T-cell (primary cell): ENCODE measurements at regions not wholly inside any gene's neighbourhood (a gene's known extent, or its start where the extent isn't known, plus 50 kb on each side); places are given as distances from the start of the nearest gene placed in this dataset.

Source experiments
- ATAC-seq, 4 experiments: fragments of 200-7000 bp in 3 of 4; fragments of 150-1000 bp in 1 of 4; cut with Tn5 transposase; replicated peaks in 1 of 4; 1 replicate in 3 of 4; 2 replicates in 1 of 4; pipeline ENCODE4 v1.10.0; 2021; ENCODE audit warnings: moderate library complexity in 3 of 4, mild to moderate bottlenecking in 2 of 4, moderate number of reproducible peaks in 1 of 4
- CTCF ChIA-PET, 2 donors: fragments of 300-600 bp; sonication (Branson Sonifier 250); formaldehyde crosslinking; loops; one replicate each; lab custom pipeline; 2022; ENCODE audit warnings: antibody characterized with exemption in 2 of 2; lab: Charles Lee
- POLR2A ChIA-PET, 2 donors: fragments of 300-600 bp; sonication (Branson Sonifier 250); formaldehyde crosslinking; loops; one replicate each; lab custom pipeline; 2022; ENCODE audit warnings: antibody characterized with exemption in 2 of 2; lab: Charles Lee
- DNase-seq, 35 experiments: peaks; one replicate each; pipeline versions ENCODE4 v3.0.0 to v3.0.0-alpha.2; 2013 to 2023
- H3K27ac ChIP-seq: one replicate; pipeline ENCODE4 v1.5.1; 2013; ENCODE audit warnings: low read length
- H3K27me3 ChIP-seq, 2 experiments: replicated peaks in 1 of 2; 1 replicate in 1 of 2; 2 replicates in 1 of 2; pipeline versions ENCODE4 v1.6.1 to v1.7.0; 2013; ENCODE audit warnings: low read length in 1 of 2, mixed read lengths in 1 of 2; ENCODE audit not compliant: control insufficient read depth in 2 of 2, insufficient read depth in 2 of 2; ENCODE audit errors: extremely low read depth in 1 of 2
- H3K36me3 ChIP-seq, 2 donors: 1 replicate in 1 of 2; 2 replicates in 1 of 2; pipeline versions ENCODE4 v1.6.1 to v1.7.0; 2013; ENCODE audit warnings: low read length in 1 of 2; ENCODE audit not compliant: control insufficient read depth in 2 of 2, insufficient read depth in 1 of 2; ENCODE audit errors: extremely low read depth in 1 of 2
- H3K4me1 ChIP-seq, 2 experiments: 1 replicate in 1 of 2; 2 replicates in 1 of 2; pipeline versions ENCODE4 v1.6.1 to v1.7.0; 2013; ENCODE audit warnings: low read length in 2 of 2, mixed read lengths in 1 of 2; ENCODE audit not compliant: insufficient read depth in 2 of 2, control insufficient read depth in 1 of 2; ENCODE audit errors: extremely low read depth in 1 of 2
- H3K4me3 ChIP-seq, 2 donors: 1 replicate in 1 of 2; 2 replicates in 1 of 2; pipeline versions ENCODE4 v1.5.1 to v1.7.0; 2013; ENCODE audit warnings: mild to moderate bottlenecking in 2 of 2, low read length in 1 of 2, moderate library complexity in 1 of 2; ENCODE audit not compliant: control insufficient read depth in 1 of 2; ENCODE audit errors: extremely low read depth in 1 of 2
- H3K9me3 ChIP-seq: 2 replicates; pipeline ENCODE4 v1.7.0; 2013
- H3K27ac Mint-ChIP-seq, 2 donors: one replicate each; pipeline ENCODE4 v1.8.0; 2020 to 2021; ENCODE audit warnings: mild to moderate bottlenecking in 2 of 2, mixed read lengths in 2 of 2
- H3K27me3 Mint-ChIP-seq, 2 donors: one replicate each; pipeline ENCODE4 v1.8.0; 2021 to 2022; ENCODE audit warnings: mixed read lengths in 2 of 2
- H3K36me3 Mint-ChIP-seq: one replicate; pipeline ENCODE4 v1.8.0; 2021; ENCODE audit warnings: mixed read lengths
- H3K4me1 Mint-ChIP-seq, 3 donors: one replicate each; pipeline ENCODE4 v1.8.0; 2020 to 2022; ENCODE audit warnings: mixed read lengths in 3 of 3, mild to moderate bottlenecking in 1 of 3
- H3K4me3 Mint-ChIP-seq, 3 donors: one replicate each; pipeline ENCODE4 v1.8.0; 2020 to 2022; ENCODE audit warnings: mild to moderate bottlenecking in 3 of 3, mixed read lengths in 3 of 3, moderate library complexity in 3 of 3
- H3K9me3 Mint-ChIP-seq, 3 donors: one replicate each; pipeline ENCODE4 v1.8.0; 2020 to 2022; ENCODE audit warnings: mixed read lengths in 3 of 3
- whole genome bisulfite sequencing: methylation state at CpG from one replicate; pipeline ENCODE4 v1.1.5; 2013; ENCODE audit warnings: missing lambda C conversion rate; ENCODE audit not compliant: insufficient coverage; 5-methylcytosine and 5-hydroxymethylcytosine counted together

DNA sequence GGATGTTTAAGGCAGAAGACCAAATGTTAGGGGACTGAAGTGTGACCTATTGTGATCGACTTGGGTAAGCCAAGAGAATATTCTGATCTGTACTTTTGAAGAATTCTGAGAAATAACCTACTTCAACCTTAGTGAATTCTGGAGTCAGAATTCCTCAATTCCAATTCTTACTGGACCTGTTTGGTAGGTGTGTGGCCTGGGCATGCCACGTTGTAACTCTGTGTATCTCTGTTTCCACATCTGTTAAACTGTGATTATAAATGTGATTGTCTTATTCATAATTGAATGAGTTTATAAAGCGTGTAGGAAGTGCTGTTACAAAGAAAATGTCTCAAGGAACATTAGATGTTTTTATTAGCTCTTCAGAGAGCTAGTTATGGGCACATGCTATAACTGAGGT lies 64.5 kb downstream of the TUSC1 start:
- Histone ChIP-seq H3K27me3 (no peaks in the 10 kb centered on the region), H3K9me3 (no peaks in the 10 kb centered on the region), H3K4me1 (no peaks in the 10 kb centered on the region), H3K4me3 (no peak overlapping the region), H3K27ac (no peak overlapping the region), H3K36me3 (no peaks in the 10 kb centered on the region)
- H3K4me1 Mint-ChIP-seq, result no peaks in the 10 kb centered on the region
- ChIA-PET CTCF (no interaction called here), POLR2A (interaction anchor here in 1 of 2 donors (0.9 kb wide), 1 partner anchor 9 kb away, joined by 3 read pairs; no protein-coding TSS in a partner anchor)
- ATAC-seq, result no peak
- no peaks in the 10 kb centered on the region for H3K36me3 Mint-ChIP-seq
- peaks cover 9 to 17% (median 13%) of the 10 kb centered on the region in 3 donors for H3K9me3 Mint-ChIP-seq
- no peaks in the 10 kb centered on the region for H3K27me3 Mint-ChIP-seq
- H3K4me3 Mint-ChIP-seq, result no peak overlapping the region
- no peak for DNase-seq
- no peak overlapping the region for H3K27ac Mint-ChIP-seq
- WGBS, result 37% methylated on average over 2 of the region's 3 CpGs

DNA sequence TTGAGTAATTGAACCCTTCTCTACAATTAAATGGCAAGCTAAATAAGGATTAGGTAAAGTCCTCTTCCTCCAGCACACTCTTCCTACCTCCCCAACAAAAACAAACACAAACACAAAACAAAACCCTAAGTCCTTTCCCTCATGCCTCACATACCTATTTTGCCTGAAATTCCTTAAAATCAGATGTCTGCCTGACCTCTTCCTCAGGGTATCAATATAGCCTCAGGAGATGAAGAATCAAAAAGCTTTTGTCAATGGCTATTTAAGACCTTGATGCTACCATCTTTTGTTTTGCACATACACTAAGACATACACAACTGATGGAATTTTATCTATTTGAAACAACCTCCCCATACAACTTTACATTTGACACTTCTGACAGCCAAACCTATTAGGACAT lies 75.1 kb downstream of the TUSC1 start:
- H3K4me3 ChIP-seq, result no peak overlapping the region
- H3K9me3 ChIP-seq, result no peaks in the 10 kb centered on the region
- Mint-ChIP-seq H3K9me3 (peaks cover 15 to 29% (median 20%) of the 10 kb centered on the region in 3 donors), H3K36me3 (no peaks in the 10 kb centered on the region), H3K27me3 (no peaks in the 10 kb centered on the region), H3K4me1 (no peaks in the 10 kb centered on the region), H3K27ac (no peak overlapping the region), H3K4me3 (no peak overlapping the region)
- H3K27ac ChIP-seq, result no peak overlapping the region
- POLR2A ChIA-PET, result no interaction called here
- CTCF ChIA-PET, result no interaction called here
- ATAC-seq (no peak), DNase-seq (no peak)
- no peaks in the 10 kb centered on the region for H3K4me1 ChIP-seq
- no peaks in the 10 kb centered on the region for H3K27me3 ChIP-seq
- no peaks in the 10 kb centered on the region for H3K36me3 ChIP-seq

DNA sequence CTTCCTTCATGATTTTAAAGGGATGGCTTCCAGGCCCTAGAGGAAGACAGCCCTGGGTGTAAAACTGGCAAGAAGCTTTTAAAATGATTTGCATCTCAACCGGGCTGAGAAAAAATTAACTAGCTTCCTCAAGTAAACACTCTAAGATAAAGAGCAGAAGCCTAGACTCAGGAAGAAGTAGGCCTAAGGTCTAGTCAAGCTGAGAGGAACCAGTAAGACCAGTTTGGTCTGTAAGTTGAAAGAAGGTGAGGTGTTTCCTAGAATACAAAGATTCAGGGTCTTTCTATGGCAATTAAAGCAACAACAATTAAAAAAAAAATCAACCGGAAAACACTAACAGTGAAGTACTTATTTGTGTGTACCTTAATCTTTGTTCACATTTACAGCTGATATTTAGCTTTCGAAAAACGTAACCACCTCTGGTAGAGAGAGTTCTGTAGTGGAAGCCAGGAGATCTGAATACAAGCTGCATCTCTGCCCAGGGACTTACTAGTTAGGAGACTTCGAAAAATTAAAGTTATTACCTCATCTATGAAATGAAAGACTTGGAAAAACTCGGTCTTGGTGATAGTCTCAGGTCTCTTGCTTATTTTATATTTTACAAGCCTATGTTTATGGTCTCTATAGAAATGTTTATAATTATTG lies 75.7 kb downstream of the TUSC1 start:
- H3K36me3 Mint-ChIP-seq, result no peaks in the 10 kb centered on the region
- no peak overlapping the region for H3K4me3 Mint-ChIP-seq
- POLR2A ChIA-PET, result no interaction called here
- DNase-seq, result no peak
- Histone ChIP-seq H3K9me3 (no peaks in the 10 kb centered on the region), H3K27me3 (no peaks in the 10 kb centered on the region), H3K27ac (no peak overlapping the region), H3K36me3 (no peaks in the 10 kb centered on the region), H3K4me1 (no peaks in the 10 kb centered on the region), H3K4me3 (no peak overlapping the region)
- no CpG with 5 or more reads among the region's 6 CpGs for WGBS
- no peak overlapping the region for H3K27ac Mint-ChIP-seq
- no peak for ATAC-seq
- H3K27me3 Mint-ChIP-seq, result no peaks in the 10 kb centered on the region
- CTCF ChIA-PET, result no interaction called here
- H3K9me3 Mint-ChIP-seq, result peaks cover 15 to 27% (median 20%) of the 10 kb centered on the region in 3 donors
- no peaks in the 10 kb centered on the region for H3K4me1 Mint-ChIP-seq

DNA sequence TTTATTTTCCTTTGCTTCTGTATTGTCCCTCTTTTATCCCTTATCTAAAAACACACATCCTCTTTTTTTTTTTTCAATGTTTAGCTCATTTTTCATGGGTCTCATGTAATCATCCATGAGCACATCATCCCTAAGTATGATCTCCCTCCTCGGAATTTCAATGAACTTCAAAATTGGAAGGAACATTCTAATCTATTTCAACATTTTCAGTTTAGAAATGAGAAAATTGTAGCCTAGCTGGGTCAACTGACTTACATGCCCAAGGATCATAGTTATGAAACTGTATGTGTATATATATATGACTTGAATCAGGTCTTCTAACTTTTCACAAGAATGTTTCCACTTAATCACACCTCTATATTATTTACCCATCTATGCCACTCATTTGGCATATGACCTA lies 77.7 kb downstream of the TUSC1 start:
- H3K27me3 Mint-ChIP-seq, result no peaks in the 10 kb centered on the region
- CTCF ChIA-PET, result no interaction called here
- no CpG with 5 or more reads among the region's 1 CpG for WGBS
- DNase-seq (no peak), ATAC-seq (no peak)
- peaks cover 3% of the 10 kb centered on the region for H3K9me3 ChIP-seq
- no peaks in the 10 kb centered on the region for H3K27me3 ChIP-seq
- POLR2A ChIA-PET, result interaction anchor here in 1 of 2 donors (0.6 to 0.7 kb wide), 2 partner anchors 16 to 320 kb away, joined by 4 to 6 read pairs; no protein-coding TSS in a partner anchor
- H3K27ac ChIP-seq, result no peak overlapping the region
- H3K4me3 Mint-ChIP-seq, result no peak overlapping the region
- no peak overlapping the region for H3K27ac Mint-ChIP-seq
- no peak overlapping the region for H3K4me3 ChIP-seq
- H3K36me3 ChIP-seq, result no peaks in the 10 kb centered on the region
- no peaks in the 10 kb centered on the region for H3K4me1 ChIP-seq
- no peaks in the 10 kb centered on the region for H3K36me3 Mint-ChIP-seq
- peaks cover 15 to 33% (median 23%) of the 10 kb centered on the region in 3 donors for H3K9me3 Mint-ChIP-seq
- no peaks in the 10 kb centered on the region for H3K4me1 Mint-ChIP-seq

DNA sequence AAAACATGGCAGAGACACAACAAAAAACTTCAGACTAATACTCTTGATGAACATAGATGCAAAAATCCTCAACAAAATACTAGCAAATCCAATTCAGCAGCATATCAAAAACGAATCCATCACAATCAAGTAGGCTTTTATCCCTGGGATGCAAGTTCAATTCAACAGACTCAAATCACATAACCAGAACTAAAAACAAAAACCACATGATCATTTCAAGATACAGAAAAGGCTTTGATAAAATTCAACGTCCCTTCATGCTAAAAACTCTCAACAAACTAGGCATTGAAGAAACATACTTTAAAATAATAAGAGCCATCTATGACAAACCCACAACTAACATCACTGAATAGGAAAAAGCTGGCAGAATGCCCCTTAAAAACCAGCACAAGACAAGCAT lies 93.6 kb downstream of the TUSC1 start:
- no peak overlapping the region for H3K27ac ChIP-seq
- Mint-ChIP-seq H3K27me3 (no peaks in the 10 kb centered on the region), H3K36me3 (no peaks in the 10 kb centered on the region), H3K4me3 (no peak overlapping the region), H3K9me3 (peaks cover 15 to 44% (median 26%) of the 10 kb centered on the region in 3 donors), H3K27ac (no peak overlapping the region), H3K4me1 (no peaks in the 10 kb centered on the region)
- H3K9me3 ChIP-seq, result peaks cover 5% of the 10 kb centered on the region
- H3K4me3 ChIP-seq, result no peak overlapping the region
- H3K36me3 ChIP-seq, result no peaks in the 10 kb centered on the region
- DNase-seq (no peak), ATAC-seq (no peak)
- H3K27me3 ChIP-seq, result no peaks in the 10 kb centered on the region
- WGBS, result 50% methylated on average over 2 of the region's 2 CpGs
- CTCF ChIA-PET, result no interaction called here
- H3K4me1 ChIP-seq, result no peaks in the 10 kb centered on the region
- POLR2A ChIA-PET, result interaction anchor here in 1 of 2 donors (0.5 kb wide), 1 partner anchor 16 kb away, joined by 4 read pairs; no protein-coding TSS in a partner anchor

DNA sequence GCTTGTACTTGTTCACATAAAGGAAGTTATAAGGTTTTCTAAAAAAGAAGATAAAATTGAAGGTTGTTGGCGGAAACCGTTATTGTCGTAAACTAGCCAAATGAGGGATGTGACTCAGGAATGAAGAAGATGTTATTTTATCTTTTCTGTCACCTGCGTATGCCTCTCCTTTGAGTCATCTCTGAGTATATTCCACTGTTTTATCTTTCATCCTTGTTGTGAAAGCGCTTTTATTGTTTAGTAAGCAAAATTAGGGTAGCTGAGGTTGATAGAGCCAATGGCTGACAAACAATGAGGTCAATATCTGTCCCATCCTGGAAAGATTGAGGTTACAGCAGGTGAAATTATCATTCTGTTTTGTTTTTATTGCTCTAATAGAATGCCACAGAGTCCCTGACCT lies 105.0 kb downstream of the TUSC1 start:
- no peaks in the 10 kb centered on the region for H3K4me1 Mint-ChIP-seq
- ChIA-PET CTCF (no interaction called here), POLR2A (no interaction called here)
- no peak overlapping the region for H3K27ac ChIP-seq
- WGBS, result 100% methylated on average over 3 of the region's 5 CpGs
- H3K9me3 Mint-ChIP-seq, result peaks cover 5 to 24% (median 9%) of the 10 kb centered on the region in 3 donors
- H3K4me3 Mint-ChIP-seq, result no peak overlapping the region
- no peaks in the 10 kb centered on the region for H3K36me3 Mint-ChIP-seq
- no peaks in the 10 kb centered on the region for H3K9me3 ChIP-seq
- no peaks in the 10 kb centered on the region for H3K27me3 ChIP-seq
- H3K36me3 ChIP-seq, result no peaks in the 10 kb centered on the region
- ATAC-seq (no peak), DNase-seq (no peak)
- H3K4me3 ChIP-seq, result no peak overlapping the region
- no peak overlapping the region for H3K27ac Mint-ChIP-seq
- no peaks in the 10 kb centered on the region for H3K4me1 ChIP-seq
- H3K27me3 Mint-ChIP-seq, result no peaks in the 10 kb centered on the region
